H1 (cell line): ENCODE measurements at regions not wholly inside any gene's neighbourhood (a gene's known extent, or its start where the extent isn't known, plus 50 kb on each side); places are given as distances from the start of the nearest gene placed in this dataset.

Experiments used
- CTCF ChIA-PET: fragments of 300-600 bp; sonication (Branson Sonifier 250); formaldehyde crosslinking; loops from one replicate; lab custom pipeline; 2021; ENCODE audit not compliant: partially characterized antibody; lab: Charles Lee
- POLR2A ChIA-PET: fragments of 300-600 bp; sonication (Branson Sonifier 250); formaldehyde crosslinking; loops from one replicate; lab custom pipeline; 2021; ENCODE audit warnings: inconsistent platforms; ENCODE audit not compliant: partially characterized antibody; lab: Charles Lee
- DNase-seq, 2 experiments: peaks; one replicate each; pipeline versions ENCODE4 v3.0.0 to v3.0.0-alpha.2; 2010 to 2022; ENCODE audit warnings: low spot score in 2 of 2, low read depth in 1 of 2, mixed read lengths in 1 of 2
- FAIRE-seq: peaks from 2 replicates; lab custom pipeline; 2011; peaks lifted over from hg19 to GRCh38; lab: Jason Lieb, UNC
- H2AFZ ChIP-seq: 2 replicates; pipeline ENCODE4 v1.8.1; 2012; ENCODE audit warnings: low read length, inconsistent platforms
- H2AK5ac ChIP-seq: 2 replicates; pipeline ENCODE4 v1.6.1; 2013; ENCODE audit warnings: low read depth, low read length
- H2BK120ac ChIP-seq: replicated peaks from 2 replicates; pipeline ENCODE3; 2013; ENCODE audit warnings: low read depth, low read length, inconsistent platforms
- H2BK12ac ChIP-seq: 2 replicates; pipeline ENCODE4 v1.6.1; 2013; ENCODE audit warnings: low read depth, low read length
- H2BK15ac ChIP-seq: 2 replicates; pipeline ENCODE4 v1.6.1; 2013; ENCODE audit warnings: low read length
- H2BK20ac ChIP-seq: 2 replicates; pipeline ENCODE4 v1.6.1; 2013; ENCODE audit warnings: low read length
- H2BK5ac ChIP-seq: 2 replicates; pipeline ENCODE4 v1.6.1; 2013; ENCODE audit warnings: low read depth, low read length
- H3K14ac ChIP-seq: 2 replicates; pipeline ENCODE4 v1.6.1; 2013; ENCODE audit warnings: inconsistent platforms; ENCODE audit not compliant: insufficient read length
- H3K18ac ChIP-seq: 2 replicates; pipeline ENCODE4 v1.6.1; 2013; ENCODE audit warnings: low read length; ENCODE audit errors: extremely low read depth
- H3K23ac ChIP-seq: 2 replicates; pipeline ENCODE4 v1.6.1; 2013; ENCODE audit warnings: inconsistent platforms; ENCODE audit not compliant: insufficient read length
- H3K23me2 ChIP-seq: 2 replicates; pipeline ENCODE4 v1.6.1; 2013; ENCODE audit warnings: low read depth, low read length
- H3K27ac ChIP-seq: 2 replicates; pipeline ENCODE4 v1.6.1; 2011; ENCODE audit warnings: low read depth, low read length, inconsistent platforms
- H3K27me3 ChIP-seq, 4 experiments: replicated peaks in 1 of 4; 1 replicate in 1 of 4; 2 replicates in 3 of 4; pipeline versions ENCODE4 v1.6.1 to v1.8.1; 2011 to 2013; ENCODE audit warnings: low read length in 3 of 4, mild to moderate bottlenecking in 3 of 4, inconsistent platforms in 2 of 4, mixed read lengths in 2 of 4, moderate library complexity in 1 of 4; ENCODE audit not compliant: control insufficient read depth in 3 of 4, insufficient read depth in 3 of 4; ENCODE audit errors: extremely low read depth in 1 of 4
- H3K36me3 ChIP-seq, 4 experiments: 2 replicates each; pipeline versions ENCODE4 v1.6.1 to v1.8.1; 2011 to 2013; ENCODE audit warnings: mild to moderate bottlenecking in 4 of 4, low read length in 3 of 4, moderate library complexity in 2 of 4, control low read depth in 1 of 4, inconsistent platforms in 1 of 4; ENCODE audit not compliant: insufficient read depth in 4 of 4, control insufficient read depth in 2 of 4
- H3K4ac ChIP-seq: replicated peaks from 2 replicates; pipeline ENCODE3; 2013; ENCODE audit warnings: low read length, low read depth, mixed read lengths, inconsistent platforms; ENCODE audit not compliant: insufficient read length
- H3K4me1 ChIP-seq, 4 experiments: replicated peaks in 1 of 4; 1 replicate in 1 of 4; 2 replicates in 3 of 4; pipeline versions ENCODE4 v1.6.1 to v1.8.1; 2011 to 2013; ENCODE audit warnings: low read length in 3 of 4, inconsistent platforms in 2 of 4, mixed read lengths in 1 of 4; ENCODE audit not compliant: insufficient read depth in 4 of 4, control insufficient read depth in 3 of 4
- H3K4me2 ChIP-seq, 2 experiments: 2 replicates each; pipeline versions ENCODE4 v1.6.1 to v1.8.1; 2011 to 2013; ENCODE audit warnings: low read depth in 2 of 2, low read length in 2 of 2, control low read depth in 1 of 2, inconsistent platforms in 1 of 2, mild to moderate bottlenecking in 1 of 2; ENCODE audit not compliant: insufficient read depth in 1 of 2
- H3K4me3 ChIP-seq, 4 experiments: fragments of 200-600, 300-600 bp in 1 of 4; sonication (generic), shearing (Covaris generic), sonication (Bioruptor Twin) in 1 of 4; 2 replicates each; pipeline versions ENCODE4 v1.5.1 to v1.8.1; 2011 to 2016; ENCODE audit warnings: low read length in 4 of 4, low read depth in 3 of 4, control low read depth in 2 of 4, inconsistent platforms in 2 of 4, mild to moderate bottlenecking in 2 of 4, mixed read lengths in 1 of 4, moderate library complexity in 1 of 4; ENCODE audit not compliant: insufficient read depth in 2 of 4; ENCODE audit errors: extremely low read depth in 1 of 4
- H3K56ac ChIP-seq: replicated peaks from 2 replicates; pipeline ENCODE3; 2013; ENCODE audit warnings: low read depth, mild to moderate bottlenecking, mixed read lengths, low read length, inconsistent platforms; ENCODE audit not compliant: insufficient read length
- H3K79me1 ChIP-seq: 2 replicates; pipeline ENCODE4 v1.6.1; 2013; ENCODE audit warnings: low read depth, low read length, control low read depth
- H3K79me2 ChIP-seq, 2 experiments: 2 replicates each; pipeline versions ENCODE4 v1.6.1 to v1.8.1; 2012 to 2013; ENCODE audit warnings: low read length in 2 of 2, mild to moderate bottlenecking in 2 of 2, inconsistent platforms in 1 of 2; ENCODE audit not compliant: insufficient read depth in 2 of 2, control insufficient read depth in 1 of 2
- H3K9ac ChIP-seq, 4 experiments: replicated peaks in 1 of 4; 1 replicate in 1 of 4; 2 replicates in 3 of 4; pipeline versions ENCODE4 v1.6.1 to v1.8.1; 2011 to 2013; ENCODE audit warnings: low read depth in 3 of 4, low read length in 3 of 4, control low read depth in 2 of 4, mild to moderate bottlenecking in 2 of 4, moderate library complexity in 2 of 4, inconsistent platforms in 1 of 4; ENCODE audit errors: extremely low read depth in 1 of 4
- H3K9me3 ChIP-seq, 2 experiments: 2 replicates each; pipeline versions ENCODE4 v1.6.1 to v1.8.1; 2012 to 2013; ENCODE audit warnings: mild to moderate bottlenecking in 2 of 2, moderate library complexity in 2 of 2, control low read depth in 1 of 2, inconsistent platforms in 1 of 2, low read depth in 1 of 2, low read length in 1 of 2, mixed read lengths in 1 of 2; ENCODE audit not compliant: insufficient read depth in 2 of 2
- H4K20me1 ChIP-seq, 2 experiments: replicated peaks in 1 of 2; 2 replicates each; pipeline versions ENCODE3 to v1.8.1; 2011 to 2013; ENCODE audit warnings: inconsistent platforms in 2 of 2, low read length in 2 of 2, mild to moderate bottlenecking in 1 of 2; ENCODE audit not compliant: insufficient read depth in 2 of 2, control insufficient read depth in 1 of 2
- H4K5ac ChIP-seq: 2 replicates; pipeline ENCODE4 v1.6.1; 2013; ENCODE audit warnings: low read length, low read depth, mixed read lengths, inconsistent platforms; ENCODE audit not compliant: insufficient read length
- H4K8ac ChIP-seq: 2 replicates; pipeline ENCODE4 v1.8.0; 2013; ENCODE audit warnings: mild to moderate bottlenecking, moderate library complexity, low read length, inconsistent platforms; ENCODE audit not compliant: insufficient read depth; ENCODE audit errors: extremely low read depth
- H4K91ac ChIP-seq: replicated peaks from 2 replicates; pipeline ENCODE3; 2013; ENCODE audit warnings: low read length, mixed read lengths, inconsistent platforms; ENCODE audit not compliant: insufficient read length
- ATF2 ChIP-seq: IDR thresholded peaks from 2 replicates; pipeline ENCODE4 v1.6.1; 2012; ENCODE audit warnings: low read length, inconsistent platforms
- EGR1 ChIP-seq: IDR thresholded peaks from 2 replicates; pipeline ENCODE4 v1.6.1; 2011; ENCODE audit warnings: low read depth, low read length, borderline replicate concordance
- EZH2 ChIP-seq: fragments of 200-600 bp; sonication (generic); IDR thresholded peaks from 2 replicates; pipeline ENCODE4 v1.7.1; 2012; ENCODE audit warnings: low read depth, mild to moderate bottlenecking, moderate library complexity, low read length, inconsistent platforms; ENCODE audit not compliant: severe bottlenecking
- KDM4A ChIP-seq: IDR thresholded peaks from one replicate; pipeline ENCODE4 v1.7.1; 2012; ENCODE audit warnings: low read depth, mild to moderate bottlenecking, moderate library complexity, low read length, inconsistent platforms; ENCODE audit not compliant: severe bottlenecking
- POLR2A ChIP-seq, 2 experiments: IDR thresholded peaks; 1 replicate in 1 of 2; 2 replicates in 1 of 2; pipeline ENCODE4 v1.6.1; 2011; ENCODE audit warnings: low read depth in 2 of 2, low read length in 2 of 2, mild to moderate bottlenecking in 2 of 2; ENCODE audit errors: control extremely low read depth in 1 of 2
- POLR2AphosphoS5 ChIP-seq: IDR thresholded peaks from 2 replicates; pipeline ENCODE4 v1.6.1; 2011; ENCODE audit warnings: low read depth, low read length
- RAD21 ChIP-seq, 2 experiments: IDR thresholded peaks in 1 of 2; conservative IDR thresholded peaks in 1 of 2; 2 replicates each; pipeline ENCODE4 v1.6.1; 2011; ENCODE audit warnings: low read depth in 2 of 2, low read length in 2 of 2, improper control_type of control experiment in 1 of 2, inconsistent platforms in 1 of 2, mild to moderate bottlenecking in 1 of 2, moderate library complexity in 1 of 2
- SIN3A ChIP-seq, 2 experiments: IDR thresholded peaks in 1 of 2; conservative IDR thresholded peaks in 1 of 2; 2 replicates each; pipeline ENCODE4 v1.6.1; 2011 to 2012; ENCODE audit warnings: low read length in 2 of 2, improper control_type of control experiment in 1 of 2, low read depth in 1 of 2, mild to moderate bottlenecking in 1 of 2
- TBP ChIP-seq: IDR thresholded peaks from 2 replicates; pipeline ENCODE4 v1.6.1; 2011; ENCODE audit warnings: low read depth, low read length, improper control_type of control experiment
- TCF12 ChIP-seq: IDR thresholded peaks from 2 replicates; pipeline ENCODE4 v1.6.1; 2011; ENCODE audit warnings: low read depth, mild to moderate bottlenecking, low read length
- TEAD4 ChIP-seq: IDR thresholded peaks from 2 replicates; pipeline ENCODE4 v1.6.1; 2012; ENCODE audit warnings: low read depth, low read length, inconsistent platforms, mixed read lengths
- USF2 ChIP-seq: IDR thresholded peaks from 2 replicates; pipeline ENCODE4 v1.6.1; 2011; ENCODE audit warnings: low read length, improper control_type of control experiment
- WGBS, 2 experiments: shearing (Covaris generic) in 1 of 2; methylation state at CpG; one replicate each; pipeline versions ENCODE4 v1.1.6 to v1.1.7; 2013 to 2015; ENCODE audit warnings: low lambda C conversion rate in 2 of 2, mixed read lengths in 2 of 2, inconsistent platforms in 1 of 2, low coverage in 1 of 2, missing lambda C conversion rate in 1 of 2; ENCODE audit not compliant: insufficient replicate concordance in 2 of 2, insufficient coverage in 1 of 2, insufficient read length in 1 of 2; ENCODE audit errors: extremely low coverage in 1 of 2, missing lambda C conversion rate in 1 of 2; 5-methylcytosine and 5-hydroxymethylcytosine counted together

GRCh38 chr12:112598626-112599025 lies 179.9 kb downstream of the PTPN11 start:
- Histone ChIP-seq H3K56ac (no peak overlapping the region), H3K79me1 (no peaks in the 10 kb centered on the region), H3K36me3 (no peaks in the 10 kb centered on the region), H2AK5ac (no peak overlapping the region), H4K20me1 (no peaks in the 10 kb centered on the region), H3K9me3 (no peaks in the 10 kb centered on the region), H2AFZ (no peak overlapping the region), H3K23me2 (peaks cover 2% of the 10 kb centered on the region; the same call in 1 of the 2 replicates), H3K4ac (no peak overlapping the region), H3K27me3 (peaks cover 5 to 27% (median 18%) of the 10 kb centered on the region in 4 experiments; a peak in 6 of 7 replicates), H2BK5ac (no peak overlapping the region), H2BK12ac (no peak overlapping the region), H3K23ac (no peak overlapping the region), H3K4me1 (peaks cover 0 to 8% (median 3%) of the 10 kb centered on the region in 4 experiments; a peak in 4 of 7 replicates), H2BK120ac (no peak overlapping the region), H4K5ac (no peak overlapping the region), H3K27ac (no peak overlapping the region), H4K91ac (no peak overlapping the region), H3K4me3 (no peak overlapping the region), H3K9ac (no peak overlapping the region), H2BK20ac (no peak overlapping the region), H3K14ac (no peak overlapping the region), H3K79me2 (no peaks in the 10 kb centered on the region), H3K4me2 (no peak overlapping the region), H3K18ac (no peak overlapping the region), H4K8ac (no peak overlapping the region), H2BK15ac (no peak overlapping the region)
- DNase-seq (no peak), FAIRE-seq (no peak)
- POLR2A ChIA-PET, result no interaction called here
- 88% methylated on average over 1 of the region's 1 CpG; no CpG with 5 or more reads in 1 of the 2 experiments for WGBS, 2 experiments
- CTCF ChIA-PET, result no interaction called here
- TF ChIP-seq SIN3A (conservative IDR thresholded peaks at IDR 0.05 in 1 of 2, IDR thresholded peaks at IDR 0.05 in 1 of 2; ENCODE audit: low read depth in 1 of 2, low read length in 2 of 2) (no peak), TBP (no peak), KDM4A (no peak), RAD21 (IDR thresholded peaks at IDR 0.05 in 1 of 2, conservative IDR thresholded peaks at IDR 0.05 in 1 of 2; ENCODE audit: low read depth in 2 of 2, low read length in 2 of 2) (no peak), POLR2AphosphoS5 (no peak), EZH2 (no peak), POLR2A (IDR thresholded peaks at IDR 0.05; ENCODE audit: control extremely low read depth in 1 of 2, low read depth in 2 of 2, low read length in 2 of 2) (no peak), TCF12 (no peak), EGR1 (no peak), ATF2 (no peak), TEAD4 (no peak), USF2 (no peak)
